CD14-positive monocyte (primary cell): ENCODE measurements at regions not wholly inside any gene's neighbourhood (a gene's known extent, or its start where the extent isn't known, plus 50 kb on each side); places are given as distances from the start of the nearest gene placed in this dataset.
A peak's percentile ranks its signal among the peaks of the same experiment; 100 is the strongest.

Experiments
- DNase-seq, 3 donors: peaks; one replicate each; pipeline ENCODE4 v3.0.0-alpha.2; 2011 to 2022
- H2AFZ ChIP-seq: 2 replicates; pipeline ENCODE4 v1.6.0; 2012; ENCODE audit warnings: mild to moderate bottlenecking, low read depth, low read length, inconsistent platforms; ENCODE audit not compliant: insufficient read depth, poor library complexity, severe bottlenecking
- H3K27ac ChIP-seq, 2 donors: 1 replicate in 1 of 2; 2 replicates in 1 of 2; pipeline ENCODE4 v1.5.1; 2012 to 2013; ENCODE audit warnings: low read length in 2 of 2, control low read depth in 1 of 2, inconsistent platforms in 1 of 2, low read depth in 1 of 2, mild to moderate bottlenecking in 1 of 2
- H3K27me3 ChIP-seq, 2 donors: one replicate each; pipeline versions ENCODE4 v1.6.0 to v1.6.1; 2011 to 2013; ENCODE audit warnings: low read length in 2 of 2; ENCODE audit not compliant: control insufficient read depth in 2 of 2, insufficient read depth in 2 of 2
- H3K36me3 ChIP-seq, 2 donors: replicated peaks in 1 of 2; 1 replicate in 1 of 2; 2 replicates in 1 of 2; pipeline versions ENCODE4 v1.5.1 to v1.6.1; 2012 to 2013; ENCODE audit warnings: low read length in 2 of 2, control low read depth in 1 of 2, inconsistent platforms in 1 of 2, mild to moderate bottlenecking in 1 of 2; ENCODE audit not compliant: insufficient read depth in 2 of 2, control insufficient read depth in 1 of 2
- H3K4me1 ChIP-seq, 2 donors: 1 replicate in 1 of 2; 2 replicates in 1 of 2; pipeline versions ENCODE4 v1.5.1 to v1.6.1; 2012 to 2013; ENCODE audit warnings: low read length in 2 of 2, control low read depth in 1 of 2, inconsistent platforms in 1 of 2, mild to moderate bottlenecking in 1 of 2, moderate library complexity in 1 of 2; ENCODE audit not compliant: insufficient read depth in 2 of 2, control insufficient read depth in 1 of 2
- H3K4me2 ChIP-seq: replicated peaks from 2 replicates; pipeline ENCODE3; 2012; ENCODE audit warnings: low read length, moderate library complexity, mild to moderate bottlenecking; ENCODE audit not compliant: poor library complexity, severe bottlenecking; ENCODE audit errors: extremely low read depth
- H3K4me3 ChIP-seq, 3 experiments: fragments of 200-600 bp in 1 of 3; sonication (generic) in 1 of 3; replicated peaks in 1 of 3; 1 replicate in 2 of 3; 2 replicates in 1 of 3; pipeline ENCODE4 v1.5.1; 2011 to 2013; ENCODE audit warnings: low read length in 3 of 3, mild to moderate bottlenecking in 3 of 3, control low read depth in 2 of 3, low read depth in 2 of 3, inconsistent platforms in 1 of 3, moderate library complexity in 1 of 3
- H3K79me2 ChIP-seq: 2 replicates; pipeline ENCODE4 v1.6.0; 2012; ENCODE audit warnings: mild to moderate bottlenecking, control low read depth, inconsistent platforms, low read length, moderate library complexity; ENCODE audit not compliant: insufficient read depth
- H3K9ac ChIP-seq: 2 replicates; pipeline ENCODE4 v1.6.0; 2017; ENCODE audit warnings: low read length, mild to moderate bottlenecking; ENCODE audit not compliant: insufficient read depth, poor library complexity, severe bottlenecking
- H3K9me3 ChIP-seq, 2 donors: replicated peaks in 1 of 2; 1 replicate in 1 of 2; 2 replicates in 1 of 2; pipeline versions ENCODE4 v1.5.1 to v1.6.1; 2012 to 2013; ENCODE audit warnings: low read length in 2 of 2, control low read depth in 1 of 2; ENCODE audit not compliant: control insufficient read depth in 1 of 2, insufficient read depth in 1 of 2
- H4K20me1 ChIP-seq: 2 replicates; pipeline ENCODE4 v1.6.0; 2012; ENCODE audit warnings: mild to moderate bottlenecking, low read length, control low read depth, moderate library complexity; ENCODE audit not compliant: insufficient read depth
- H3K27ac Mint-ChIP-seq, 7 donors: one replicate each; pipeline ENCODE4 v1.8.0; 2020; ENCODE audit warnings: mild to moderate bottlenecking in 7 of 7, mixed read lengths in 7 of 7, moderate library complexity in 6 of 7, inconsistent platforms in 2 of 7
- H3K27me3 Mint-ChIP-seq, 3 donors: one replicate each; pipeline ENCODE4 v1.8.0; 2021 to 2022; ENCODE audit warnings: low read depth in 3 of 3, mild to moderate bottlenecking in 3 of 3, mixed read lengths in 3 of 3, moderate library complexity in 3 of 3, inconsistent platforms in 1 of 3
- H3K36me3 Mint-ChIP-seq, 2 donors: one replicate each; pipeline ENCODE4 v1.8.0; 2020; ENCODE audit warnings: mixed read lengths in 2 of 2, inconsistent platforms in 1 of 2, mild to moderate bottlenecking in 1 of 2
- H3K4me1 Mint-ChIP-seq: one replicate; pipeline ENCODE4 v1.8.0; 2020; ENCODE audit warnings: mild to moderate bottlenecking, mixed read lengths
- H3K4me3 Mint-ChIP-seq, 2 donors: one replicate each; pipeline ENCODE4 v1.8.0; 2020; ENCODE audit warnings: mild to moderate bottlenecking in 2 of 2, mixed read lengths in 2 of 2, moderate library complexity in 1 of 2
- H3K9me3 Mint-ChIP-seq, 7 donors: one replicate each; pipeline ENCODE4 v1.8.0; 2020 to 2022; ENCODE audit warnings: mixed read lengths in 7 of 7, mild to moderate bottlenecking in 6 of 7, moderate library complexity in 6 of 7, inconsistent platforms in 2 of 7
- WGBS: methylation state at CpG from one replicate; pipeline ENCODE4 v1.1.5; 2013; ENCODE audit warnings: missing lambda C conversion rate; ENCODE audit not compliant: insufficient coverage; 5-methylcytosine and 5-hydroxymethylcytosine counted together
- intact Hi-C, 2 donors: fragments of 100-400 bp; cut with micrococcal nuclease; formaldehyde crosslinking; loops; one replicate each; pipeline versions ENCODE4 v1.15.0 to v1.15.1; 2023
- TF ChIP-seq, protein P1 (sequence below): fragments of 200-600 bp; IDR thresholded peaks from one replicate; pipeline ENCODE4 v1.8.0; 2022; ENCODE audit warnings: antibody characterized with exemption, mild to moderate bottlenecking

DNA sequence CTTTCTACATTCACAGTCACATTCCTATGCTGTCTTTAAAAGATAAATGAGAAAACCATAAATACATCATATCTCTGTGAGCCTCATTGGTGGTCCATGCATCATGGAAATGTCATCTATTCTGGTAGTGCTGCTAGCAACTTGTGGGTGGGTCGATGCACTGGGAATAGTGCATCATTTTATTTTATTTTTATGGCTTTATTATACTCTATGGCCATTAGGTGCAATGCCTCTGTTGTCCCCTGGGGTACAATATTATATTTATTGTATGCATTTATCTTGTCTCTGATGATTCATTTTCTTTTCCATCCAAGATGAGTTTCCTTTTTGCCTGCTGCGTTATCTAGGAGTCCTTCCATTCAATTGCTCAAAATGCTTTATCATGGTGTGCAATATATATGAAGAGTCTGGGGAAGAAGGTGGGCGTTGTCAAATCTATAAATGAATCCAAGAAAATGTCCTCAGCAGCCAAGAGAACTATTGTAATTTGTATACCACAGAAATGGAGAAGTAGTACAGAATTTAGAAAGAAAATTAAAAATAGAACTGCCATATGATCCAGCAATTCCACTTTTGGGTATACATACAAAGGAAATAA, 324.0 kb downstream of the KCNJ2 start:
- no peaks in the 10 kb centered on the region for H3K36me3 Mint-ChIP-seq
- no peaks in the 10 kb centered on the region for H3K79me2 ChIP-seq
- TF ChIP-seq, protein P1, sequence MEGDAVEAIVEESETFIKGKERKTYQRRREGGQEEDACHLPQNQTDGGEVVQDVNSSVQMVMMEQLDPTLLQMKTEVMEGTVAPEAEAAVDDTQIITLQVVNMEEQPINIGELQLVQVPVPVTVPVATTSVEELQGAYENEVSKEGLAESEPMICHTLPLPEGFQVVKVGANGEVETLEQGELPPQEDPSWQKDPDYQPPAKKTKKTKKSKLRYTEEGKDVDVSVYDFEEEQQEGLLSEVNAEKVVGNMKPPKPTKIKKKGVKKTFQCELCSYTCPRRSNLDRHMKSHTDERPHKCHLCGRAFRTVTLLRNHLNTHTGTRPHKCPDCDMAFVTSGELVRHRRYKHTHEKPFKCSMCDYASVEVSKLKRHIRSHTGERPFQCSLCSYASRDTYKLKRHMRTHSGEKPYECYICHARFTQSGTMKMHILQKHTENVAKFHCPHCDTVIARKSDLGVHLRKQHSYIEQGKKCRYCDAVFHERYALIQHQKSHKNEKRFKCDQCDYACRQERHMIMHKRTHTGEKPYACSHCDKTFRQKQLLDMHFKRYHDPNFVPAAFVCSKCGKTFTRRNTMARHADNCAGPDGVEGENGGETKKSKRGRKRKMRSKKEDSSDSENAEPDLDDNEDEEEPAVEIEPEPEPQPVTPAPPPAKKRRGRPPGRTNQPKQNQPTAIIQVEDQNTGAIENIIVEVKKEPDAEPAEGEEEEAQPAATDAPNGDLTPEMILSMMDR, result no peak
- no peaks in the 10 kb centered on the region for H3K36me3 ChIP-seq
- H3K27me3 ChIP-seq, result no peaks in the 10 kb centered on the region
- H4K20me1 ChIP-seq, result no peaks in the 10 kb centered on the region
- no peak overlapping the region for H3K27ac ChIP-seq
- no peak overlapping the region for H3K27ac Mint-ChIP-seq
- no peaks in the 10 kb centered on the region for H3K27me3 Mint-ChIP-seq
- no CpG with 5 or more reads among the region's 3 CpGs for WGBS
- peaks cover 11% of the 10 kb centered on the region for H3K4me1 Mint-ChIP-seq
- no peak overlapping the region for H3K9ac ChIP-seq
- H3K4me3 Mint-ChIP-seq, result peak overlapping the region in 1 of 2 donors; percentile 69
- H3K4me2 ChIP-seq, result peak overlapping the region; percentile 20
- H2AFZ ChIP-seq, result no peak overlapping the region
- H3K9me3 ChIP-seq, result no peaks in the 10 kb centered on the region
- DNase-seq, result no peak
- peak overlapping the region in 1 of 3 experiments; percentile 20 for H3K4me3 ChIP-seq
- no peaks in the 10 kb centered on the region for H3K9me3 Mint-ChIP-seq
- intact Hi-C loops, result no loop called here
- H3K4me1 ChIP-seq, result peaks cover 10 to 13% of the 10 kb centered on the region in 2 donors

- no peaks in the 10 kb centered on the region for H3K9me3 ChIP-seq
- Mint-ChIP-seq H3K9me3 (no peaks in the 10 kb centered on the region), H3K4me3 (no peak overlapping the region), H3K36me3 (no peaks in the 10 kb centered on the region), H3K27ac (peak overlapping the region in 3 of 7 donors; percentile 35 to 72 (median 70)), H3K4me1 (peaks cover 26% of the 10 kb centered on the region), H3K27me3 (no peaks in the 10 kb centered on the region)
- peak overlapping the region in 1 of 2 donors; percentile 44 for H3K27ac ChIP-seq
- H3K4me2 ChIP-seq, result peak overlapping the region; percentile 22
- H3K4me3 ChIP-seq, result no peak overlapping the region
- H3K9ac ChIP-seq, result no peak overlapping the region
- no CpG with 5 or more reads among the region's 2 CpGs for WGBS
- H3K4me1 ChIP-seq, result peaks cover 26 to 29% of the 10 kb centered on the region in 2 donors
- no peaks in the 10 kb centered on the region for H3K36me3 ChIP-seq
- H2AFZ ChIP-seq, result no peak overlapping the region
- H4K20me1 ChIP-seq, result no peaks in the 10 kb centered on the region
- intact Hi-C loops, result no loop called here
- no peaks in the 10 kb centered on the region for H3K79me2 ChIP-seq
- H3K27me3 ChIP-seq, result no peaks in the 10 kb centered on the region
- DNase-seq, result no peak
- TF ChIP-seq, protein P1, result no peak
Measured at GRCh38 chr17:70498631-70499030, 329.3 kb downstream of the KCNJ2 start.
